ENCODE measurements at regions not wholly inside any gene's neighbourhood (a gene's known extent, or its start where the extent isn't known, plus 50 kb on each side); places are given as distances from the start of the nearest gene placed in this dataset.

DNA sequence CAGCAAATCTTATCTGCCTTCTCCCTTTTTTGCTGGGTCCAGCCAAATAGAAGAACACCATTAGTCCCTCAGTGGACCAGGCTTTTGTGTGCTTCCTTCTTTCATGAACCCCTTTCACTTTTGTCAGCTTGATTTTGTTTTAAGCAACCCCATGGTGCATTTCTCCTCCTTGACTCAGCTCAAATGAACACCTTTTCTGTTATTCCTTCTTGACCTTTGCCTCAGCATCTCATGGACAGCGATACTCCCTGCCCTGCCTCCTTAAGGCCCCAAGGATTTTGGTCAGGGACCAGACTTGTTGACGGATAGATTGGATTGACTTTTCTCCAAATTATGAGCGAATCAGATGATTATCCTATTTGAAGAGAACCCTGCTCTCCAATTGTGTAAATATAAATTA is 356.6 kb upstream of the USP24 start:
- no peak for DNase-seq (ENCODE audit: low read depth in 3 of 3, low spot score in 1 of 3)

DNA sequence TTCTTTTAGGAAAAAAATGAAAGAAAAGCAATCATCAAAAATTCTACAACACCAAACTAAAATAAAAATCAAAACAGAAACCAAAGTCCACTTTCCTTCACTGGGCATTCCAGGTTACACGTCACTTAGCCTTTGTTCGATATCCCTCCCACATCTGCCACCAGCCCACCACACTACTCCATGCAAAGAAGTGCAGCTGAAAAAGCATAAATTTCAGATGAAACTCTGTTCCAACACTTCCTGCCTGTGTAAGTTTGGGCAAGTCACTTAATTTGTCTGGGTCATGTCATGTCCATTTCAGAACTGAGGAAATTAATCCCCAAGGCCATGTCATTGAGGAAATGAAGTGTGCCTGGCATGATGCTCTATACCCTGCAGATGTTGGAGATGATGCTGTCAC is 354.3 kb upstream of the USP24 start:
- DNase-seq (ENCODE audit: low read depth in 3 of 3, low spot score in 1 of 3) = no peak

DNA sequence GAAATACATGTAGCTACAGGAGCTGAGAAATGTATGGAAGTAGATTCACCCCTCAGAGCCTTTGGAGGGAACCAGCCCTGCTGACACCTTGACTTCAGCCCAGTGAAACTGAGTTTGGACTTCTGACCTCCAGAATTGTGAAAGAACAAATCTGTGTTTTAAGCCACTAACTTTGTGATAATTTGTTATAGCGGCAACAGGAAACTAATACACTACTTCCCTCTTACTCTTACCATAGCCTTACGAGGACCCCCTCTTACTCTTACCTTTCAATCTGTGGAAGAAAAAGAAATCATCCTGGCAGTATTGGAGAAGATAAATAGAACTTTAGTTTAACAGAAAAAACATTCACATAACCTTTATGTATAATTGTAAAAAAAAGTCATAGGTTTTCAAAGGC is 353.6 kb upstream of the USP24 start:
- DNase-seq (ENCODE audit: low read depth in 3 of 3, low spot score in 1 of 3) = no peak

DNA sequence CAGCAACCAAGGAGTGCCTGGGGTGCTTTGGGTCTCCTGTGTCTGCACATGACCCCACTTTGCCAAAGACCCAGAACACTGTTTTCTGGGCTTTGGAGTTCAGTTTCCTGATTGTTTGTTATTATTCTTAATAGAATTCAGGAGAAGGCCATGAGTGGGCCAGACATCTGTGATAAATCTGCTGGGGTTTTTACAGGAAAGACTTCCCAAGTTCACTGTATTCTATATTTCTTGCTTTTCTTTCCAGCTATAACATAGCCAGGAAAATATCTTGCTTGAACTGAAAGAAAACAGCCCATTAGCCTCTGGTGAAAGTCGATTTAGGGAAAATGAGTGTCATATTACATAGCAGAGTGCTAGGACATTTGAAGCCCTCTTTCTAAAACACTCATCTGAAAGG is 345.1 kb upstream of the USP24 start:
- DNase-seq (ENCODE audit: low read depth in 3 of 3, low spot score in 1 of 3) = no peak

DNA sequence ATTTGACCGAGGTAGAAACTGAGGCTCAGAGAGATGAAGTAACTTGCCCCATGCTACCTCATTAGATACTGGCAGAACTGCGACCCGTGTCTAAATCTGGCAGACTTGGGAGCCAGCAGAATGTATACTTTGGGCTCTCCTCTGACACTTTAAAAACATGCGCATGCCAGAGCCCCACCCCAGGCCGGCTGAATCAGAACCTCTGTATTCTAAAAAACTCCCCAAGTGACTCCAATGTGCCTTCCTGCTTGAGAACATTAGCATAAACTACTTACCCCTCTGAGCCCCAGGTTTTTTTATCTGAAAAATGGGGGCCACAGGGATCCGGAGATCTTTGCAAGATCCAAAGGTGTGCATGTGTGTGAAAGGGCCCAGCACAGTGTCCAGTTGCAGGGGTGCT is 344.7 kb upstream of the USP24 start:
- no peak for DNase-seq (ENCODE audit: low read depth in 3 of 3, low spot score in 1 of 3)

DNA sequence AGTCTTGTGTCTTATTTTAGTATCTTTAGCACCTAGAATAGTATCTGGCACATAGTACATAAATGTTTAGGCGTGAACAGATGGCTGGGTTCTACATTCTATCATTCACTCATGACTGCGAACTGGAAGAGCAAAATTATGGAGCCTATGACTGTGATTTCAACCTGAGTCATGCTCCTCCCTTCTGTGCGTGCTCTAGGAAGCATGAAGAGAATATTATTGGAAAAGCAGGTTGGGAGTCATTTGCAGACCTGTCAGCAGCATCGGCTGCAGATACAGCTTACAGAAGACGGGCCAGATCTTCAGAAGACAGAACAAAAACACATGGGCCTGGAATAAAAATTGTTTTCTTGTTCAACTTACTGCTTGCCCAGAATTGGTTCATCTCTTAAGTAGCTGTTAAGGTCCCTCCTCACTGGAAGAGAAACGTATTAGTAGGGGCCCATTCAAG is 344.0 kb upstream of the USP24 start:
- DNase-seq (ENCODE audit: low read depth in 3 of 3, low spot score in 1 of 3) = no peak

DNA sequence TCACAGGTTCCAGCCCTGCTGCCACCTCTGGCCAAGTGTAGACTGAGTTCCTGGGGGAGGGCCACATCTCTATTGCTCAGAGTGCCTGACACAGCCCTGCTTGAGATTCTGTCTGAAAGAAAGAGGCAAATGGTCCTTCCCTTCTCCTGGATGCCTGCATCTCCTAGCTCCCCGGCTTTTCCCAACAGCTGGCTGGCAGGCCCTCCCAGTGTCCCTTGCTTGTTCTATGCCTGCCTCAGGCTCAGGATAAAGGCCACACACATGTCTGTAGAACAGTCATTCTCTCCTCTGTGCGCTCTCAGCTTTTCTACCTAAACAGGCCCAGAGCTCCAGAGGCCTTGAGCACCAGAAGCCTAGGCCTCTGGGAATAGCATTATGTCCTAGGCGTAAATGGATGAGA is 343.4 kb upstream of the USP24 start:
- no peak for DNase-seq (ENCODE audit: low read depth in 3 of 3, low spot score in 1 of 3)

DNA sequence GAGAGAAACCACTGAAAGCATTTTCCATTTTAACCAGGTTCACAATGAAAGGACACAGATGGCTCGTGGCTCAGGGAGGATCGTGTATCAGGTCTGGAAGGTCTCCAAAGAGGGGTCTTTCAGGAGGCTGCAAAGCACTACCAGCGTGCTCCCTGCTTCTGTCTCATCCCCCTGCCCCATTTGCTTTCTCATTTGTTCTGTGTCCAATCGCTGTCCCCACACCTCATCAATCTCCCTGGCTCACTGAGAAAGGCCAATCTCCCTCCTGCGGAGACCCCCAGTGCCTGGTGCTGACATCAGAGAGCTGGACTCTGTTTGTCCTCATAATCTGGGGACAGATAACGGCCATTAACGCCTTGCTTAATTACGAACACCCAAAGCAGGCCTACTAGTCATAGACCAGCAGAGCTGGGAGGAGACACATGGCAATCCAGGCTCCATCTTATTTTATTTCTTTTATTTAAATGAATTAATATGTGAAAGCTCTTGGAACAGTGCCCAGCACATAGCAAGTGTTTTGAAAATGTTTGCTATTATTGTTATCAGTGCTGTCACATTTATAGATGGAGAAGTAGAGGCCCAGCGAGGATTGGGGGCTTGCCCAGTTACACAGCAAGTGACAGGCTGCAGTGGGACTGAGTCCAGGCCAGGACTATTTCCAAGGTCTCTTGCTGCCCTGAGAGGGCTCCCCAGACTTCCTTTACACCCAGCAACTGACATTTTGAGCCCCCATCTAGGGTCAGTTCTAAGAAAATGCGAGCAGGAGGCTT is 341.0 kb upstream of the USP24 start:
- no peak for DNase-seq (ENCODE audit: low read depth in 3 of 3, low spot score in 1 of 3)

DNA sequence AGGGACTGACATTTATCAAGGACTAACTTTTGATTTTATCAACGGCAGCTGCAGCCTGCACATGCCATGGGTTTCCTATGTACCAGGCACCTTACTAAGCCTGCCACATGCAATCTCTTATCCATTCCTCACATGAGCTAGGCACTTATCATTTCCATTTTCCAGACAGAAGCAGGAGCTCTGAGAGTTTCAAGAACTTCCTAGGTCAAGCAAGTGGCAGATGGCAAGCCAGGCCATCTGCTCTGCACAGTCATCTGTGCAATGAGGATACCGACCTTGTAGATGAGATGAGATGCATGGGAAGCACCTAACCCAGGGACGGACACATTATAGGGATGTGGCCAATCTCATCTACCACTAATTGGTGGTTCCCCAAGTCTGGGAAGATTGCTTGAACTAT is 339.4 kb upstream of the USP24 start:
- DNase-seq (ENCODE audit: low read depth in 3 of 3, low spot score in 1 of 3) = no peak

DNA sequence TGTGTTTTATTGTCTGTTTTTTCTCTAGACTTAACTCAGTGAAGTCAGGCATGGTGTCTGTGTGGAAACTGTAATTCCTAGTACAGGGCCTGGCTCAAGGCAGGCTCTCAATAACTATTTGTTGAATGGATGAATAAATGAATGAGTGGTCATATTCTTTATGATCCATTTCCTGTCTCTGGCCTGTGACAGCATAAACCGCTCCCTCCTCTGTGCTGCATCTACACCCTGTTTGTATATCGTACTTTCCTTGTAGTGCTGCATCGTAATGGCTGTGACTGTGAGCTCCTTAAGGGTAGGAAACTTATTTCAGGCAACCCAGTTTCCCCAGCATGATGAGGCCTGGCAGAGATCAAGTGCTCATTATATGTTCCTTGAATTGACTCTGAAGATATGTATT is 337.5 kb upstream of the USP24 start:
- DNase-seq (ENCODE audit: low read depth in 3 of 3, low spot score in 1 of 3) = no peak

DNA sequence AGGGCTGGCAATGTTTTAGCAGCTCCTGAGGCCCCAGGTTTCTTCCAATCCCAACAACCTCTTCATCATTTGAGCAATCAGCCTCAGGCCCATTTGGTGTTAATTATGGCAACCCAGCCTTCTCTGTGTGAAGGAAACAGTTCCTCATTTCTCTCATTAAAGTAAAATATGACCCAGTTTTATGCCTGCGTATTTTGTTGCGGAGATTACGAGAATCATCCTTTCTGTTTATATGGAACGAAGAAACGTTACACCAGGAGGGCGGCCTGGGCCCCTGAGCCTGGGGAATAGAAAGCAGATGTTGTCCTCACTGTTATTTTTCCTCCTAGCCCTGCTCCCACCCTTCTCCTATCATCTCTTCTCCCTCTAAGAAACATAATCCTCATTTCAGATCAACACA is 332.2 kb upstream of the USP24 start:
- DNase-seq (ENCODE audit: low read depth in 3 of 3, low spot score in 1 of 3) = no peak

DNA sequence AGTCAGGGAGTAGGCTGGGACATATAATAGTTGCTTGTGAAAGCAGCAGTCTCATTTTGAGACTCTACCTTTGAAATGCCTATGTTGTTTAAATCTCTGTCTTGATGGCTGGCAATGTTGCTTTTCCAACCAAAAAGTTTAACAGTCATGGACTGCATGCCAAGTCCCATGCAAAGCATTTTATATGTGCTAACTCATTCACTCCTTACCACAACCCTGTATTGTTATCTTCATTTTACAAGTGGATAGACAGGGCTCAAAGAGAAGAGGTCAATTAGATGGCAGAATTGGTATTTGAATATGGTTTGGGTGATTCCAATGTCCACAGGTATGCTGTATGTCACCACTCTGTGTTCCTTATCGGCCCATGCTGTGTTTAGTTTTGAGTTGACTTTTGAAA is 331.4 kb upstream of the USP24 start:
- no peak for DNase-seq (ENCODE audit: low read depth in 3 of 3, low spot score in 1 of 3)

DNA sequence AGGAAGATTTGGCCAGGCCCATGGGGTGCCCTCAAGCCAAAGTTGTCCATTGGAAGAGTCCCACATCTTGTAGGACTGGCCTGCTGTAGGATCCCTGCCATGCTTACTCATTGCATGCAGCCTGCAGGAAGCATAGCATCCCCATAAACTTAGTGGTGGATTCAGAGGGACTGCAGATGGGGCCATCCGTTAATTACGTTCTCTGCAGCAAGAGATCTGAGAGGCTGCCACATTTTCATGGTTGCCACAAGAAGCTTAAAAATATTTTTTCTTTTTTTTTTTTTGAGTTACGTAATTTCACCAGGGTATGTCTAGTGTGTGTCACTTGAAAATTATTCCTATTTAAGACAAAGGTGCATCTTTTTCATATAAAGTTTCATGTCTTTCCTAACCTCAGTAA is 329.7 kb upstream of the USP24 start:
- no peak for DNase-seq (ENCODE audit: low read depth in 3 of 3, low spot score in 1 of 3)

DNA sequence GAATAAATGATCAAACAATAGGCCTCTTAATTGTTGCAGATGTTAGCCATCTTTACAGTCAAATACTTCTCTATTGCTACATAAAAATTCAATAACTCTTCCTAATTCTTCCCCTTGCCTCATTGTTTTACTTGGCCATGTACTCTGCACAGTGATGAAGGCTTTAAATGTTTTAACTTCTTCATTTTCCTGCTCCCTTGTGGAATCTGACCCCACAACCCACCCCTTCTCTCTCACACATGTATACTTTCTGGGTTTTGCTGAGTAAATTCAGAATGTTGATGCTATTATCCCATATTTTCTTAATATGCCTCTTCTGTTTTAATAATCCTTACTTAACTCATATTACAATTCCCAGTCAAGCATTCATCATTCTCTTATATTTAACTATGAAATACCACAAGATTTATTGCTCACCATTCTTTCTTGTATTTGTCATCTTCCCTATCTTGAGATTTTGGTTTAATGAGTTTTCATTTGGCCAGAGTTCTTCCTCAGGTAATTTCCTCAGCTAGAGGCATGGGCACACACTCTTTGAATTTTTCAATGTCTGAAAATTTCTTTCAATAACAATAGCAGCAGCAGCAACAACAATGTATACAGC is 327.8 kb upstream of the USP24 start:
- no peak for DNase-seq (ENCODE audit: low read depth in 3 of 3, low spot score in 1 of 3)

DNA sequence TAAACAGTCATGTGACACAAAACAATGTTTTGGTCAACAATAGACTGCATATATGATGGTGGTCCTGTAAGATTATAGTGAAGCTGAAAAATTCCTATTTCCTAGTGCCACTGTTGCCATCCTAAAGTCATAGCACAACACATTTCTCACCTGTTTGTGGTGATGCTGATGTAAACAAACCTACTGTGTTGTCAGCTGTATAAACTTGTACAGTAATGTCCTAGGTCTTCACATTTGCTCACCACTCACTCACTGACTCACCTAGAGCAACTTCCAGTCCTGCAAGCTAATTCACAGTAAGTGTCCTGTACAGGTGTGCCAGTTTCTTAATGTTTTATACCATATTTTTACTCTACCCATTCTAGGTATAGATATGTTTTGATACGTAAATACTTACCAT is 326.1 kb upstream of the USP24 start:
- no peak for DNase-seq (ENCODE audit: low read depth in 3 of 3, low spot score in 1 of 3)

DNA sequence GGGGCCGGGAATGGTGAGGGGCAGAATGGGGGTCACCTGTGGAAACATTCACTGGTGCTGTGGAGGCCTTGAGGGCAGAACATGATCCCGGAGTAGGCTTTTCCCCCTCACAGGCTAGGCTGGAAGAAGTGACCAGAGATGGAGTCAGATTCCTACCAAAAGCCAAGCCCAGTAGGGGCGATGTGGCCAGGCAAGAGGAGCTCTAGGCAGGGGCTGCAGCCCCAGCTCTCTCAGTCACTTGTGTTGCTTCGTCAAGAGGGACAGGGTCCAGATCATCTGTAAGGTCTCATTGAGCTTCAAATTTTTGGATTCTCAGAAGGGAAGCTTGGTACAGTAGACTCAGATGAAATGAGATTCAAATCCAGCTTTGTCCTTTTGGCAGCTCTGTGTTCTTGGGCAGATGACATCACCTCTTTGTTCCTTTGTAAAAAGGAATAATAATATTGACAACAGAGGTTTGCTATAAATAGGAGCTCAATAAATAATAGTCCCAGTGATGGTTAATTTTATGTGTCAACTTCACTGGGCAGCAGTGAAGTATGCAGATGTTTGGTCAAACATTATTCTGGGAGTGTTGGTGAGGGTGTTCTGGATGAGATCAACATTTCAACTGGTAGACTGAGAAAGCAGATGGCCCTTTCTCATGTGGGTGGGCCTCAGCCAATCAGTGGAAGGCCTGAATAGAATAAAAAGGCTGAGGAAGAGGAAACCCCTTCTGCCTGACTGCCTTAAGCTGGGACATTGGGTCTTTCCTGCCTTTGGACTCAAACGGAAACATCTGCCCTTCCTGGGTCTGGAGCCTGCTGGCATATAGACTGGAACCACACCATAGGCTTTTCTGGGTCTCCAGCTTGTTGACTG is 324.7 kb upstream of the USP24 start:
- no peak for DNase-seq (ENCODE audit: low read depth in 3 of 3, low spot score in 1 of 3)

DNA sequence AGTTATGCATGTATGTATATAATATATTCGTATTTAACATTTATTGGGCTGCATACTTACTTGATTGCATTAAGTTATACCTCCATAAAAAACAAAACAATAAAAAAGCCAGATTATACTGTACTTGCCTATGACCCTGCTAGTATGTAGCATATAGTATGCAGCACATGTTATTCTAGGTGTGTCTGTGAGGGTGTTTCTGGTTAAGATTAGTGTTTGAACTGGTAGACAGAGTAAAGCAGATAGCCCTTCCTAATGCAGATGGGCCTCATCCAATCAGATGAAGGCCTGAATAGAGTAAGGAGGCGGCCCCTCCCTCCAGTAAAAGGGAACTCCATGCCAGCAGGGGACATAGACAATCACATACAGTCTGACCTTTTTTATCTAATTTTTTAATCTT is 323.3 kb upstream of the USP24 start:
- DNase-seq (ENCODE audit: low read depth in 3 of 3, low spot score in 1 of 3) = no peak

DNA sequence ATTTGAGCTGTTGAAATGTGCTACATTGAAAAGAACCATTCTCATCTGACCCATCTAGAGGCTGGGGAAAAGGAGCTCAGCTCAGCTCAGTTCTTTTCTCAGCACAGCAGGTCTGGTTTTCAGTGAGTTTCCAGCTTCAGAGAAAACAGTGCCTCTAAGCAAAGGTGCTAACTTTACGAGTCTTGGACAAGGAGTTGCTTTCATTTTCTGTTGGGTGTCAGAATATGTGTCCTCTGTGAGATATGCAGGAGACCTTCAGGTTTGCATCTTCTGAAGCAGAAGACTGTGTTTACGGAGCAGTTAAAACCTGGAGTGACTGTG is 321.3 kb upstream of the USP24 start:
- no peak for DNase-seq (ENCODE audit: low read depth in 3 of 3, low spot score in 1 of 3)

DNA sequence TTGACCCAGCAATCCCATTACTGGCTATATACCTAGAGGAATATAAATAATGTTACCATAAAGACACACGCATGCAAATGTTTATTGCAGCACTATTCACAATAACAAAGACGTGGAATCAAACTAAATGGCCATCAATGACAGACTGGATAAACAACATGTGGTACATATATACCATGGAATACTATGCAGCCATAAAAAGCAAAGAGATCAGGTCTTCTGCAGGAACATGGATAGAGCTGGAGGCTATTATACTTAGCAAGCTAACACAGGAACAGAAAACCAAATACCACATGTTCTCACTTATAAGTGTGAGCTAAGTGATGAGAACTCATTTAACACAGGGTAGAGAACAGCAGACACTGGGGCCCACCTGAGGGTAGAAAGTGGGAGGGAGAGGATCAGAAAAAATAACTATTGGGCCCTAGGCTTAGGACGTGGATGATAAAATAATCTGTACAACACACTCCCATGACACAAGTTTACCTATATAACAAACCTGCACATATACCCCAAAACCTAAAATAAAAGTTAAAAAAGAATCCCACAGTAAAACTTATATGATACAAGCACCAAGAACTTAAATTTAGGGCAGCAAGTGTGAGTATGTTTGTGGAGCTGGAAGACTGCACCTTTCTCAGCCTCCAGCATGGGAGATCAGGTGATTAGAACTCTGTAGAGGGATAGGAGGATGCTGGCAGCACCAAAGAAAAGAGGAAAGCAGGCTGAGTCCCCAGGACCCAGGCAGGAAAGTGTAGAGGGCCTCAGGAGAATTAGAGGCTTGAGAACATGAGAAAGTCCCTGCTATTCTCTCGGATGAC is 320.8 kb upstream of the USP24 start:
- no peak for DNase-seq (ENCODE audit: low read depth in 3 of 3, low spot score in 1 of 3)

DNA sequence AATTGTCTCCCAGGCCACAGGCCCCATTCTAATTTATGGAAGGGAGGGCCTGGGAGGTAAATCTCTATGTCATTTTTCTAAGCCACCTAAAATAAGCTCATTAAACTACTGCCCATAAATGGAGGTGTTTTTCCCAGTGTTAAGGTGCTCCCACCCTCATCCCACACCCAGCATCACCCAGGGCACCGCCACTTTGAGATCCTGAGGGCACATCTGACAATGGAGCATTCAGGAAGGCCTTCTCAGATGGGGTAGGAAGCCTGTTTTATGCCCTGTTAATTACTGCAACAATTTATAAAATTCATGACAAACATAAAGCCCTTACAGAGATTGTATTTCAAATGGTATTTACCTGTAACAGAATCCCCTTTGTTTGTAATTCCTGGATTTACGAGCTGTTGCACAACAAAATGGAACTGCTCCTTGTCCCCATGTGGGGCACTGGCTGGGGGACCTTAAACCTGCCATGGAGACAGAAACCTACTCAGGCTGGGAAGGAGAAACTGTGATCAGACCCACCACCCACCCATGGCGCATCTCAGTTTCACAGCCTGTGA is 319.5 kb upstream of the USP24 start:
- no peak for DNase-seq (ENCODE audit: low read depth in 3 of 3, low spot score in 1 of 3)

DNA sequence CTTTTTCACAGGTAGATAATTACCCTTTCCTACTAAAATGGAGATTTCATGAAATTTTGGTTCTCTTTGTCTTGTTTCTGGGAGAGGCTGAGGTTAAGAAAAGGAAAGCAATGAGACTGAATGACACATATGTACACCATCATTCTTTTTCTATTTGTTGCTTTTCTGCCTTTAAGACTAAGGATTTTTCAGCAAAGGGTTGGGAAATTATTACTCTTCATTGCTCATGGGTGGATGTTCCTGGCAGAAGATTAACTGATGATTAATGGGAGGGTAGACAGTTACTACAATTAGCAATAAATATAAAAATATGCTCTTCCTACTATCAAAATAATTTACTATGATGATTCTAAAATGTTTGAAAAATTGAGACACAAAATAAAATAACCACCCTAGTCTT is 316.5 kb upstream of the USP24 start:
- DNase-seq (ENCODE audit: low read depth in 3 of 3, low spot score in 1 of 3) = no peak

Measured in stimulated activated CD4-positive, alpha-beta T cell treated with anti-CD3 and anti-CD28 coated beads, TNF-alpha, amount 100 ng/mL, for 1 hour (primary cell).